Neural cell (in vitro differentiated cells): ENCODE measurements at regions not wholly inside any gene's neighbourhood (a gene's known extent, or its start where the extent isn't known, plus 50 kb on each side); places are given as distances from the start of the nearest gene placed in this dataset.

Experiments
- H2AFZ ChIP-seq: fragments of 200-600, 300-800 bp; sonication (generic), shearing (Covaris generic); 2 replicates; pipeline ENCODE4 v1.6.0; 2014; ENCODE audit warnings: low read depth, mild to moderate bottlenecking, antibody characterized with exemption, low read length, moderate library complexity
- H3F3A ChIP-seq: fragments of 200-600 bp; shearing (Covaris generic); 2 replicates; pipeline ENCODE4 v1.6.1; 2016; ENCODE audit warnings: mild to moderate bottlenecking, moderate library complexity, mixed read lengths, antibody characterized with exemption, low read length; ENCODE audit not compliant: insufficient read depth, poor library complexity, severe bottlenecking
- H3K27ac ChIP-seq: fragments of 200-600, 300-800 bp; sonication (generic), shearing (Covaris generic); 2 replicates; pipeline ENCODE4 v1.5.1; 2014; ENCODE audit warnings: mild to moderate bottlenecking, low read length, moderate library complexity
- H3K27me3 ChIP-seq: fragments of 300-800, 200-600 bp; sonication (generic), shearing (Covaris generic); 2 replicates; pipeline ENCODE4 v1.6.0; 2014; ENCODE audit warnings: mild to moderate bottlenecking, low read depth, low read length, moderate library complexity; ENCODE audit not compliant: insufficient read depth
- H3K36me3 ChIP-seq: fragments of 300-800, 200-600 bp; sonication (generic), shearing (Covaris generic); 2 replicates; pipeline ENCODE4 v1.5.1; 2014; ENCODE audit warnings: mild to moderate bottlenecking, antibody characterized with exemption, low read length, moderate library complexity; ENCODE audit not compliant: insufficient read depth
- H3K4me2 ChIP-seq: fragments of 300-800, 200-600 bp; sonication (generic), shearing (Covaris generic); 2 replicates; pipeline ENCODE4 v1.6.0; 2014; ENCODE audit warnings: mild to moderate bottlenecking, low read length
- H3K4me3 ChIP-seq: fragments of 300-800, 200-600 bp; sonication (generic), shearing (Covaris generic); 2 replicates; pipeline ENCODE4 v1.5.1; 2014; ENCODE audit warnings: mild to moderate bottlenecking, low read length, moderate library complexity
- H3K79me2 ChIP-seq: fragments of 200-600 bp; shearing (Covaris generic); replicated peaks from 2 replicates; pipeline ENCODE4 v1.6.0; 2014; ENCODE audit warnings: mild to moderate bottlenecking, low read length, moderate library complexity; ENCODE audit not compliant: insufficient read depth
- H3K9ac ChIP-seq: fragments of 300-800, 200-600 bp; sonication (generic), shearing (Covaris generic); 2 replicates; pipeline ENCODE4 v1.6.1; 2016; ENCODE audit warnings: mild to moderate bottlenecking, low read length, mixed read lengths
- H3K9me2 ChIP-seq: fragments of 200-600 bp; shearing (Covaris generic); 2 replicates; pipeline ENCODE4 v1.6.1; 2016; ENCODE audit warnings: mild to moderate bottlenecking, low read length, mixed read lengths; ENCODE audit not compliant: insufficient read depth
- H3K9me3 ChIP-seq: fragments of 200-600, 300-800 bp; sonication (generic), shearing (Covaris generic); 2 replicates; pipeline ENCODE4 v1.6.1; 2016; ENCODE audit warnings: mild to moderate bottlenecking, mixed run types, low read length, moderate library complexity, mixed read lengths
- H4K20me1 ChIP-seq: fragments of 200-600 bp; shearing (Covaris generic); 2 replicates; pipeline ENCODE4 v1.6.1; 2016; ENCODE audit warnings: mild to moderate bottlenecking, mixed run types; ENCODE audit not compliant: insufficient read depth
- EP300 ChIP-seq: fragments of 450-650 bp; conservative IDR thresholded peaks from 2 replicates; pipeline ENCODE4 v1.6.1; 2014; ENCODE audit warnings: antibody characterized with exemption, mild to moderate bottlenecking, moderate library complexity; ENCODE audit not compliant: poor library complexity, severe bottlenecking
- EZH2 ChIP-seq: fragments of 200-600, 300-800 bp; shearing (Covaris generic), sonication (generic); IDR thresholded peaks from 2 replicates; pipeline ENCODE4 v1.6.1; 2014; ENCODE audit warnings: antibody characterized with exemption, low read length, borderline replicate concordance, mild to moderate bottlenecking; ENCODE audit not compliant: insufficient read depth, poor library complexity, severe bottlenecking
- MXI1 ChIP-seq: fragments of 450-650 bp; conservative IDR thresholded peaks from 2 replicates; pipeline ENCODE4 v1.6.1; 2014; ENCODE audit warnings: antibody characterized with exemption, mild to moderate bottlenecking; ENCODE audit not compliant: poor library complexity, severe bottlenecking
- POLR2AphosphoS5 ChIP-seq: IDR thresholded peaks from 2 replicates; pipeline ENCODE4 v1.6.1; 2012
- RAD21 ChIP-seq: fragments of 450-650 bp; conservative IDR thresholded peaks from 2 replicates; pipeline ENCODE4 v1.6.1; 2014; ENCODE audit warnings: antibody characterized with exemption, mild to moderate bottlenecking, moderate library complexity
- REST ChIP-seq: IDR thresholded peaks from 2 replicates; pipeline ENCODE4 v1.6.1; 2012; ENCODE audit warnings: borderline replicate concordance
- SMC3 ChIP-seq: fragments of 450-650 bp; conservative IDR thresholded peaks from 2 replicates; pipeline ENCODE4 v1.6.1; 2014; ENCODE audit warnings: antibody characterized with exemption, mild to moderate bottlenecking, moderate library complexity; ENCODE audit not compliant: poor library complexity
- TAF1 ChIP-seq: IDR thresholded peaks from 2 replicates; pipeline ENCODE4 v1.6.1; 2012; ENCODE audit warnings: low read depth
- TF ChIP-seq, protein P1 (sequence below): fragments of 450-650 bp; IDR thresholded peaks from 2 replicates; pipeline ENCODE4 v1.5.1; 2014; ENCODE audit warnings: antibody characterized with exemption, mild to moderate bottlenecking, moderate library complexity; ENCODE audit not compliant: poor library complexity, severe bottlenecking

DNA sequence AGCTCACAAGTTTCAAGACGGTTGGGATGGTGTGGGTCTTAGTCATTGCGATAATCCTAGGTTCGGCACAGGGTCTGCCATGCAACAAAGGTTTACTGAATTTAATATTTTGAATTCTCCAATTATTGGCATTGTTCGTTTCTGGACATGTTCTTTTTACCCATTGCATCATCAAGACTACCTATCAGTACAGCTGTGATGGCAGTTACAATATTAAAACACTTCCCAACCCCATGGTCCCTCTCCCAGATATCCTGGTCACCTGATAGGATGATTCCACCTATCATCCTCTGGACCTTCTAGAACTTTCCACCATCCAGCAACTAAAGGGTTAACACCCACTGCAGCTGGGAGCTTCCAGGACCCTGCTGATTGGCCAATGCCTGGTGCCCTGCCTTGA is 377.8 kb upstream of the PRKCQ start:
- H3K79me2 ChIP-seq: no peaks in the 10 kb centered on the region
- no peak overlapping the region for H3K4me2 ChIP-seq
- H3K27me3 ChIP-seq: no peaks in the 10 kb centered on the region
- no peak for TF ChIP-seq MXI1
- no peak overlapping the region for H3K4me3 ChIP-seq
- no peak overlapping the region for H3K9ac ChIP-seq
- no peak overlapping the region for H3K27ac ChIP-seq
- no peak overlapping the region for H2AFZ ChIP-seq
- H4K20me1 ChIP-seq: no peaks in the 10 kb centered on the region
- H3K9me2 ChIP-seq: no peaks in the 10 kb centered on the region
- no peaks in the 10 kb centered on the region for H3F3A ChIP-seq
- H3K9me3 ChIP-seq: no peaks in the 10 kb centered on the region
- H3K36me3 ChIP-seq: no peaks in the 10 kb centered on the region

DNA sequence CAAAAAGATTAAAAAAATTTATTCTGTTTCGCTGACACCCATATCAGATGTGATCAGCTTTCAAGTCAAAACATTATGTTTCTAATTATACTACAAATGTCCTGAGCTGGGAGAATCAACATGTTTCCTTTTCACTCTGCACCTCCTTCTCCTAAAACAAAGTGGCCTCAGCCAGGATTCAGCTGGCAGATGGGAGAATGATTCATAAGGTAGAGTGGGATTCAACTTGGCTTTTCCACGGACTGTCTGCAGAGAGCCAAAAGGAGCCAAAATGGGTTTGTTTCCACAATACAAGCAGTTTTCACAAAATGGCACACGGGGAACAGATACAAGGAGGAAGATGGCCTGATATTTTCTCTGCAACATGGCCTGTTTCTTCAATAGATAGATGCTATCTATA is 376.5 kb upstream of the PRKCQ start:
- H3K79me2 ChIP-seq: no peaks in the 10 kb centered on the region
- TF ChIP-seq EP300: no peak
- TF ChIP-seq, protein P1, sequence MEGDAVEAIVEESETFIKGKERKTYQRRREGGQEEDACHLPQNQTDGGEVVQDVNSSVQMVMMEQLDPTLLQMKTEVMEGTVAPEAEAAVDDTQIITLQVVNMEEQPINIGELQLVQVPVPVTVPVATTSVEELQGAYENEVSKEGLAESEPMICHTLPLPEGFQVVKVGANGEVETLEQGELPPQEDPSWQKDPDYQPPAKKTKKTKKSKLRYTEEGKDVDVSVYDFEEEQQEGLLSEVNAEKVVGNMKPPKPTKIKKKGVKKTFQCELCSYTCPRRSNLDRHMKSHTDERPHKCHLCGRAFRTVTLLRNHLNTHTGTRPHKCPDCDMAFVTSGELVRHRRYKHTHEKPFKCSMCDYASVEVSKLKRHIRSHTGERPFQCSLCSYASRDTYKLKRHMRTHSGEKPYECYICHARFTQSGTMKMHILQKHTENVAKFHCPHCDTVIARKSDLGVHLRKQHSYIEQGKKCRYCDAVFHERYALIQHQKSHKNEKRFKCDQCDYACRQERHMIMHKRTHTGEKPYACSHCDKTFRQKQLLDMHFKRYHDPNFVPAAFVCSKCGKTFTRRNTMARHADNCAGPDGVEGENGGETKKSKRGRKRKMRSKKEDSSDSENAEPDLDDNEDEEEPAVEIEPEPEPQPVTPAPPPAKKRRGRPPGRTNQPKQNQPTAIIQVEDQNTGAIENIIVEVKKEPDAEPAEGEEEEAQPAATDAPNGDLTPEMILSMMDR: no peak
- H3K9me2 ChIP-seq: no peaks in the 10 kb centered on the region
- H2AFZ ChIP-seq: no peak overlapping the region
- no peaks in the 10 kb centered on the region for H3K27me3 ChIP-seq
- no peaks in the 10 kb centered on the region for H3F3A ChIP-seq
- H3K4me2 ChIP-seq: no peak overlapping the region
- H3K9me3 ChIP-seq: no peaks in the 10 kb centered on the region
- H3K27ac ChIP-seq: no peak overlapping the region
- no peaks in the 10 kb centered on the region for H3K36me3 ChIP-seq
- no peaks in the 10 kb centered on the region for H4K20me1 ChIP-seq
- no peak overlapping the region for H3K4me3 ChIP-seq
- no peak overlapping the region for H3K9ac ChIP-seq

- no peak for TF ChIP-seq REST
- TF ChIP-seq TAF1: no peak
- TF ChIP-seq RAD21: no peak
- no peak for TF ChIP-seq MXI1
- no peak for TF ChIP-seq EP300
- TF ChIP-seq, protein P1: no peak
- TF ChIP-seq EZH2: no peak
- TF ChIP-seq SMC3: no peak
- TF ChIP-seq POLR2AphosphoS5: no peak
- Histone ChIP-seq H4K20me1 (no peaks in the 10 kb centered on the region), H3K4me2 (no peak overlapping the region)
Observed at GRCh38 chr10:6953271-6953801, 373.3 kb upstream of the PRKCQ start.

More at GRCh38 chr10:6953271-6953801, 373.3 kb upstream of the PRKCQ start:
- Histone ChIP-seq H3F3A (no peaks in the 10 kb centered on the region), H2AFZ (no peak overlapping the region), H3K27ac (no peak overlapping the region), H3K9me2 (no peaks in the 10 kb centered on the region), H3K9me3 (no peaks in the 10 kb centered on the region), H3K27me3 (no peaks in the 10 kb centered on the region), H3K4me3 (no peak overlapping the region), H3K36me3 (no peaks in the 10 kb centered on the region), H3K79me2 (no peaks in the 10 kb centered on the region), H3K9ac (no peak overlapping the region)
